ENCODE measurements at regions not wholly inside any gene's neighbourhood (a gene's known extent, or its start where the extent isn't known, plus 50 kb on each side); places are given as distances from the start of the nearest gene placed in this dataset.

GRCh38 chr2:234689911-234690379 lies 193.1 kb upstream of the ARL4C start:
- no peak for DNase-seq (ENCODE audit: extremely low spot score)
- CTCF ChIA-PET, result no interaction called here
- POLR2A ChIA-PET, result no interaction called here
- no peak for TF ChIP-seq CTCF (IDR thresholded peaks at IDR 0.05; ENCODE audit: control extremely low read depth, extremely low read depth, low read depth, missing control alignments)

DNA sequence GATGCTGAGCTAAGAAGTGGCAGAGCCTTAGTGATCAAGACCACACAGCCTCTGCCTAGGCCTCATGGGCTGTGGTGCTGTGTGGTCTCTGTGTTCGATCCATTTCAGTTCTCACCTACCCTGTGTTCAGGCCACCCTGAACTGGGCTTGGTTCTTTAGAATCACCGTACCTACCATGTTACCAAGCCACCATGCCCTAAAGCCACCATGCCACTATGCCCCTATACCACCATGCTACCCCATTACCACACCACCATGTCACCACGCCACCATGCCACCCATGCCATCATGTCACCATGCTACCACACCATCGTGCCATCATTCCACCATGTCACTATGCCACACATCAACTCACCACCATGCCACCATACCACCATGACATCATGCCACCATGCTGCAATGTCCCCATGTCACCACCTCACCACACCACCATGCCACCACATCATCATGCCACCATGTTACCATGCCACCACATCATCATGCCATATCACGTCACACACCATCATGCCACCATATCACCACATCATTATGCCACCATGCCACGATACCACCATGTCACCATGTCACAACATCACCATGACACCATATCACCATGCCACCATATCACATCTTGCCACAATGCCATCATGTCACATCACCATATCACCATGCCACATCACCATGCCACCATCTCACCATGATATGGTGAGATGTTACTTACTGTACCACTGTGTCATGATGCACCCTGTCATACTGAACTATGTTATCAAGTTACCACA lies 191.0 kb upstream of the ARL4C start:
- no peak for TF ChIP-seq CTCF (IDR thresholded peaks at IDR 0.05; ENCODE audit: control extremely low read depth, extremely low read depth, low read depth, missing control alignments)
- ChIA-PET POLR2A (no interaction called here), CTCF (no interaction called here)
- DNase-seq (ENCODE audit: extremely low spot score), result no peak

GRCh38 chr2:234686088-234686890 lies 189.4 kb upstream of the ARL4C start:
- no peak for DNase-seq (ENCODE audit: extremely low spot score)
- TF ChIP-seq CTCF (IDR thresholded peaks at IDR 0.05; ENCODE audit: control extremely low read depth, extremely low read depth, low read depth, missing control alignments), result no peak
- ChIA-PET CTCF (interaction anchor here (1.3 kb wide), 1 partner anchor 29 kb away, joined by 3 read pairs; no protein-coding TSS in a partner anchor), POLR2A (no interaction called here)

- ChIA-PET POLR2A (no interaction called here), CTCF (no interaction called here)
- DNase-seq (ENCODE audit: extremely low spot score), result no peak
- TF ChIP-seq CTCF (IDR thresholded peaks at IDR 0.05; ENCODE audit: control extremely low read depth, extremely low read depth, low read depth, missing control alignments), result no peak
Observed at GRCh38 chr2:234684466-234684865, 187.6 kb upstream of the ARL4C start.

DNA sequence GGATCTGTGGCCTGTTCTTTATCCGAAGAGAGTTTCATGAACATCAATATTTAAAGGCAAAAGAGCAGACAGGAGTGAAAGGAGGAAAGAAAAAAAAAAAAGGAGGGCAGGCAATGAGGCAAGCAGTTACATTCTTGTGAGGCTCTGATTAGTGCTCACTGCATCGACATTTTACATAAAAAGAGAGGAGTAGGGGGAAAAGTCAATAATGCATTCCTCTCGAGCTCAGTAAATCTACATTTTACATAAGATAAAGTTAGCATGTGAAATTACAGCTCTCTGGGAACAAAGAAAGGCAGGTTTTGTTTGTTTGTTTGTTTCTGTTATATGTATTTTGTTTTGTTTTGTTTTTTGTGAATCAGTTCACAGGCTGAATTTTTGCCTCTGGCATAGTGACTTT lies 187.1 kb upstream of the ARL4C start:
- ChIA-PET POLR2A (no interaction called here), CTCF (no interaction called here)
- no peak for TF ChIP-seq CTCF (IDR thresholded peaks at IDR 0.05; ENCODE audit: control extremely low read depth, extremely low read depth, low read depth, missing control alignments)
- DNase-seq (ENCODE audit: extremely low spot score), result no peak

DNA sequence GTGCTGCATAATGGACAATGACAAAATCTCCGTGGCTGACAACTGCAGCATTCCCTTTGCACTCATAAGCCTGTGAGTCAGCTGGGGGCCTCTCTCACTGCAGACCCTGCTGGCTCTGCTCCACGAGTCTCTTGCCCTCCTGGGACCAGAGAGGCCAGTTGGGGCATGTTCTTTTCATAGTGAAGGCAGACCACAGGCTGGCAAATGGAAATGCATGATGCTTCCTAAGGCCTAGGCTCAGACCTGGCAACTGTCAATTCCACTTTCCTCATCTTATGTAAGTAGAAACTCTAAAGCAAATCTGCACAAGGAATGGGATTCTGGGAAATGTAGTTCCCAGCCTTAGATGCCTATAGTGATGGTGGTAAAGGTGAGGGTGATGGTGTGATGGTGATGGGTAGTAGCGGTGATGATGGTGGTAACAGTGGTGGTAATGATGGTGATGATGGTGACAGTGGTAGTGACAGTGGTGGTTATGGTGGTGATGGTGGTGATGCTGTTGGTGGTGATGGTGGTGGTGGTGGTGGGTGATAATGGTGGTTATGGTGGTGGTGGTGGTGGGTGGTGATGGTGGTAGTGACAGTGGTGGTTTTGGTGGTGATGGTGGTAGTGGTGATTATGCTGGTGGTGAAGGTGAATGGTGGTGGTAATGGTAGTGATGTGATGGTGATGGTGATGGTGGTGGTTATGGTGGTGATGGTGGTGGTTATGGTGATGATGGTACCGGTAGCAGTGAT lies 185.8 kb upstream of the ARL4C start:
- DNase-seq (ENCODE audit: extremely low spot score), result no peak
- TF ChIP-seq CTCF (IDR thresholded peaks at IDR 0.05; ENCODE audit: control extremely low read depth, extremely low read depth, low read depth, missing control alignments), result no peak
- CTCF ChIA-PET, result no interaction called here
- POLR2A ChIA-PET, result no interaction called here

All from GM10248 (cell line).